ENCODE measurements at regions not wholly inside any gene's neighbourhood (a gene's known extent, or its start where the extent isn't known, plus 50 kb on each side); places are given as distances from the start of the nearest gene placed in this dataset.

- TF ChIP-seq EGR1 (IDR thresholded peaks at IDR 0.05) (no peak), REST (IDR thresholded peaks at IDR 0.05; ENCODE audit: low read depth) (no peak), RAD21 (IDR thresholded peaks at IDR 0.05; ENCODE audit: low read depth) (no peak), TCF12 (IDR thresholded peaks at IDR 0.05; ENCODE audit: low read depth) (no peak), EP300 (IDR thresholded peaks at IDR 0.05; ENCODE audit: borderline replicate concordance) (no peak), FOXM1 (IDR thresholded peaks at IDR 0.05; ENCODE audit: borderline replicate concordance, low read depth) (no peak), YY1 (IDR thresholded peaks at IDR 0.05; ENCODE audit: low read depth) (no peak), USF1 (IDR thresholded peaks at IDR 0.05) (no peak), MAX (IDR thresholded peaks at IDR 0.05) (no peak), TEAD4 (IDR thresholded peaks at IDR 0.05) (no peak), CEBPB (IDR thresholded peaks at IDR 0.05) (no peak), TAF1 (IDR thresholded peaks at IDR 0.05; ENCODE audit: low read depth) (no peak), ZBTB7A (IDR thresholded peaks at IDR 0.05; ENCODE audit: low read depth) (no peak), CREB1 (IDR thresholded peaks at IDR 0.05; ENCODE audit: low read depth) (no peak)
Measured at GRCh38 chr2:14245901-14246300, 386.6 kb upstream of the LRATD1 start.

GRCh38 chr2:14255135-14255820 lies 377.2 kb upstream of the LRATD1 start:
- TF ChIP-seq EP300 (IDR thresholded peaks at IDR 0.05; ENCODE audit: borderline replicate concordance) (no peak), CREB1 (IDR thresholded peaks at IDR 0.05; ENCODE audit: low read depth) (no peak), TCF12 (IDR thresholded peaks at IDR 0.05; ENCODE audit: low read depth) (no peak), FOXM1 (IDR thresholded peaks at IDR 0.05; ENCODE audit: borderline replicate concordance, low read depth) (no peak), ZBTB7A (IDR thresholded peaks at IDR 0.05; ENCODE audit: low read depth) (no peak), TEAD4 (IDR thresholded peaks at IDR 0.05) (no peak), EGR1 (IDR thresholded peaks at IDR 0.05) (no peak)

- TF ChIP-seq EP300 (IDR thresholded peaks at IDR 0.05; ENCODE audit: borderline replicate concordance) (no peak), FOXM1 (IDR thresholded peaks at IDR 0.05; ENCODE audit: borderline replicate concordance, low read depth) (no peak), RAD21 (IDR thresholded peaks at IDR 0.05; ENCODE audit: low read depth) (no peak), REST (IDR thresholded peaks at IDR 0.05; ENCODE audit: low read depth) (no peak), TCF12 (IDR thresholded peaks at IDR 0.05; ENCODE audit: low read depth) (no peak), USF1 (IDR thresholded peaks at IDR 0.05) (no peak), TAF1 (IDR thresholded peaks at IDR 0.05; ENCODE audit: low read depth) (no peak), MAX (IDR thresholded peaks at IDR 0.05) (no peak), EGR1 (IDR thresholded peaks at IDR 0.05) (no peak), CEBPB (IDR thresholded peaks at IDR 0.05) (no peak), TEAD4 (IDR thresholded peaks at IDR 0.05) (no peak), NFIC (IDR thresholded peaks at IDR 0.05) (no peak), YY1 (IDR thresholded peaks at IDR 0.05; ENCODE audit: low read depth) (no peak), ZBTB7A (IDR thresholded peaks at IDR 0.05; ENCODE audit: low read depth) (no peak), CREB1 (IDR thresholded peaks at IDR 0.05; ENCODE audit: low read depth) (no peak)
Measured at GRCh38 chr2:14256890-14257289, 375.6 kb upstream of the LRATD1 start.

- TF ChIP-seq EP300 (IDR thresholded peaks at IDR 0.05; ENCODE audit: borderline replicate concordance) (no peak), RAD21 (IDR thresholded peaks at IDR 0.05; ENCODE audit: low read depth) (no peak), TCF12 (IDR thresholded peaks at IDR 0.05; ENCODE audit: low read depth) (no peak), ZBTB7A (IDR thresholded peaks at IDR 0.05; ENCODE audit: low read depth) (no peak)
Measured at GRCh38 chr2:14257801-14258507, 374.6 kb upstream of the LRATD1 start.

- TF ChIP-seq USF1 (IDR thresholded peaks at IDR 0.05) (no peak), FOXM1 (IDR thresholded peaks at IDR 0.05; ENCODE audit: borderline replicate concordance, low read depth) (no peak), YY1 (IDR thresholded peaks at IDR 0.05; ENCODE audit: low read depth) (no peak), TEAD4 (IDR thresholded peaks at IDR 0.05) (no peak), EP300 (IDR thresholded peaks at IDR 0.05; ENCODE audit: borderline replicate concordance) (no peak), RAD21 (IDR thresholded peaks at IDR 0.05; ENCODE audit: low read depth) (no peak)
Measured at GRCh38 chr2:14261771-14262170, 370.7 kb upstream of the LRATD1 start.

All from Ishikawa (cell line).